CD4-positive, alpha-beta T cell treated with Interleukin-15 for 4 hours (primary cell): ENCODE measurements at regions not wholly inside any gene's neighbourhood (a gene's known extent, or its start where the extent isn't known, plus 50 kb on each side); places are given as distances from the start of the nearest gene placed in this dataset.

Source experiments
- DNase-seq: peaks from one replicate; pipeline ENCODE4 v3.0.0-alpha.2; 2020; ENCODE audit warnings: low spot score

DNA sequence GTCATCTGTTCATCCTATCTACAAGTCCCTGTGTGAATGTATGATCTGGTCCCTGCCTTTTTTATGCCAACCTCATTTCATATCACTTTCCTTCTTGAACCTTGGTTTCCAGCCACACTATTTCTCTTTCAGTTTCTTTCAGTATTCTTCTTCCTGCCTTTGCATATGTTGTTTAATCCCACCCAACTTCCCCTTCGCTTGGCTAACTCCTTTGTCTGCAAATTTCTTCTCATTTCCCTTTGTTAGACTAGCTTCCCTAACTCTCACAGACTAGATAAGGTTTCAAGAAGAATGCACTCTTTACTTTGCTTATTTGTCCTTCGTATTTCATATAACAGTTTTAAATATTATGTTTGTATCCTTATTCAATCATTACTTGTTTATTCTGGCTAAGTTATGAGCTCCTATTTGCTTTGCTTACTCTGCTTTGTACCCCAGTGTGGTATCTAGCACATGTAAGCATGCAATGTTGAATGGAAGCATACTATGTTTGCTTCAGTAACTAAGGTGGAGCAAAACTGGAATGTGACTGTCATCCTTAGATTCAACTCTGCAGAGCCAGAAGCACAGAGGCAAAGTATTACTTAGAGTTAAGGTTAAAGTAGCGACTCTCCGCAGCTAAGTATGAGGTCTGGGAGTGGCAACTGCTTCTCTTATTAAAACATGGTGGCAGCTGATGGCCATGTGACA is 681.3 kb downstream of the CPS1 start:
- DNase-seq: no peak

DNA sequence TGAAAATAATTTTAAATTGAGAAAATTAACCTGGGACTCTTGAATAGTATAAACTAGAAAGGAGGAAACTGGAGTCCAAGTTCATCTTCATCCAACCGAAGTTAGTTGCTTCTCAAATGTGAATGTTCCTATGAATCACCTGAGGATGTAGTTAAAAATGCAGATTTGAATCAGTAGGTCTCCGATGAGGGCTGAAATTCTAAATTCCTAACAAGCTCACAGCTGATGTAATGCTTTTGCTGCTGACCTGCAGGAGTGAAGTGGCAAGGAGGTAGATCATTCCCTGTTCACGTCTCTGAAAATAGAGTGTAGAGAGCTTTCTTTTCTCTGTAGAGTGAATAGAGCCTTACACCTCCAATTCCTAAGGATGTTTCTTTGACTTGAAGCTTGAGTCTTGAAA is 685.5 kb downstream of the CPS1 start:
- DNase-seq: no peak

DNA sequence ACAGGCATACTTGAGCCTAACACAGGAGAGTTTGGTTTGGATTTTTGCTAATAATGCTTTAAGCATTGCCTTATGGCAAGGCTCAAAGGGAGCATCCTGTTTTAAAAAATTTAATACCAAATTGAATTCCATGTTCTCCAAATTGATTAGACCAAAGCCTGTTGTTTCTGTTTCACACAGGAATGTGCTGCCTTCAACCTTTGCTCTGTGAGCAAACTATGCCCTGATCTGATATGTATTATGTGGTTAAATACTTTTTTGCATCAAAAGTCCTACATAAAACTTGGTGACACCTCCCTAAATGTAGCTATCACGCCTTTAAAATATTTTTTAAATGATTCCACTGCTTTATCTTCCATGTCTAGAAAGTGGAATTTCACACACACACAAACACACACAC is 691.4 kb downstream of the CPS1 start:
- DNase-seq: no peak

DNA sequence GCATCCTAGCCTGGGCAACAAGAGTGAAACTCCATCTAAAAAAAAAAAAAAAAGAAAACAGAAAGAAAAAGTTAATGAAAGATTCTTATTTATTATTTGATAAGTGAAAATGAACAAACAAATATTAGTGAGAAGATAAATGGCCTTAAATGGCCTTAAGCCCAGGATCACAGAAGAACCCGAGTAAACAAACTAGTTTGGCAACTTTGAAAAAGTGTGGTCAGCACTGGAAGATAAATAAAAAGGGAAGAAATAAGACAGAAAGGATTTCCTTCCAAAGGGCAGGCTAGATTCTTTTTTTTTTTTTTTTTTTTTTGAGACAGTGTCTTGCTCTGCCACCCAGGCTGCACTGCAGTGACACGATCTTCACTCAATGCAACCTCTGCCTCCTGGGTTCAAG is 692.4 kb downstream of the CPS1 start:
- no peak for DNase-seq

DNA sequence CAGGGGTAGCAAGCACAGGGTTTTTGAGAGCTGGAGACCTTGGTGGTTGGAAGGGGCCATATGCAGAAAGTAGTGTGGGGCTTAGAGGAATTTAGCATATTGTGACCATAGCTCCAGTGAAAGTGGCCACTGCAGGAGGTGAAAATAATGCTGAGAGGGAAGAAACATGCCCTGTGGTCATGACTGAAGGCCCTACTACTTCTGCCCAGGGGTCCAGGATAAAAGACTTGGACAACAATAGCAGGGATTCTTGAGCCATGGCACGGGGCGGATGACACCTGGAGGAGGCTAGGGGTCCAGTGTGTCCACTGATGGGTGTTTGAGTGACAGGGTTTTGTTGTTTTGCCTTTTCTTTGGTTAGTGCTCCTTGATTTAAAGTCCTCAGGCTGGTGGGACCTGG is 694.6 kb downstream of the CPS1 start:
- DNase-seq: no peak

DNA sequence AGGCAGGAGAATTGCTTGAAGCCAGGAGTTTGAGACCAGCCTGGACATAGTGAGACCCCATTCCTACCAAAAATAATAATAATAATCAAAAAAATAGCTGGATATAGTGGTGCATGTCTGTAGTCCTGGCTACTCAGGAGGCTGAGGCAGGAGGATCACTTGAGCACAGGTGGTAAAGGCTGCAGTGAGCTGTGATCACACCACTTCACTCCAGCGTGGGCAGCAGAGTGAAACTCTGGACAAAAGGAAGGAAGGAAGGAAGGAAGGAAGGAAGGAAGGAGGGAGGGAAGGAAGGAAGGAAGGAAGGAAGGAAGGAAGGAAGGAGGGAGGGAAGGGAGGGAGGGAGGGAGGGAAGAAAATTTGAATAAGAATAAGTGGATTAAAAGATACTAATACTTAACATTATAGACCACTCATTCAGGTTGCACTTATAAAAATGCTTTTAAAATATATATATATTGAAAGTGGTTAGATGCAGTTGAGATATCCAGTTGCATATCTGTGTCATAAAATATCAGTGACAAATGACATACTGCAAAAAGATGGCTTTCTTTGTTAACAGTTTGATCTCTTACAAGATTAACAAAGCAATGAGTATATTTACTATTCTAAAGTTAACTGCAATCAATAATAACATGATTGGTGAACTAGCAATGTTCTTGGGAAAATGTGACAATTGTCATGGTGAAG is 702.4 kb downstream of the CPS1 start:
- no peak for DNase-seq

DNA sequence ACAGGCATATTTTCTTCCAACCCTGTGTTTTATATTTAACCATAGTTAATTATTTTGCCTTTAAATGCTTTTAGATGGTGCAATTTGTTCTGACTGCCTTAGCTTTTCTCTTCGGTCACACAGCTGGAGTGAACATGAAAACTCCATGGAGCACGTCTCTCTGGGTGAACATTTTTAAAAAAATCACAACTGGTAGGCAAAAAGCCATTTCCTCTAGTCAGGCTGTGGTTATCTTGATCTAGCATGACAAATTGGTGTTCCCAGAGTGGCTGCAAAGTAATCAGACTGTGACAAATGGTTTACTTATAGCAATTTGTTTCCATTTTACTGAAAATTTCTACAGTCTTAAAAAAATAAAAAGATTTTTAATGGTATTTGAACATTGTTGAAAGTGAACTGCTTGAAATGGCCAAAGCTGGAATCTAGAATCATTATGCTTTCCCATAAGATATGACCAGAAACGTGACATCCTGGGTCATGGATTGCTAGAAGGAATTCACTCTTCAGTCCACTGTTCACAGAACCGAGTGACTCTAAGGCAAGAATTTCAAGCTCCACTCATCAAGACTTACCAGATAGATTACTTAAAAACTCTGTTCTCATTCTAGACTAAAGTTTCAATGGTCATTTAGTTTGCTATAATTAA is 703.6 kb downstream of the CPS1 start:
- no peak for DNase-seq

DNA sequence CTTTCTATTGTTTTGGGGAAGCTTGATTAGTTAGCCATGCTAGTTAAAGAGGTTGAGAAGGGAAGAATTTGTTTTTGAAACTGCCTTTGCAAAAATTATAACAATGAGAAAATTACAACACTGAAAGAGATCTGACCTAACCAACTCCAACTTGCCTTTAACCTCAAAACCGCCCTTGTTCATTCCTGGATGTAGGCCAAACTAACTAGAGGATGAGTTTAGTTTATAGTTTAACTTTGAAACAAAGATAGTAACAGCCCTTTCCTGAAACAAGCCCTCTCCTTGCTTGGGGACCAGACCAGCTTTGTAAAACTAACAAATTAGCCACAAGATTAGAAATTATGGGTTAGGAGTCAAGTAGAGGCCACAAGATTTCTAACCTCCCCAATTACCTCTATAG is 713.9 kb downstream of the CPS1 start:
- no peak for DNase-seq

DNA sequence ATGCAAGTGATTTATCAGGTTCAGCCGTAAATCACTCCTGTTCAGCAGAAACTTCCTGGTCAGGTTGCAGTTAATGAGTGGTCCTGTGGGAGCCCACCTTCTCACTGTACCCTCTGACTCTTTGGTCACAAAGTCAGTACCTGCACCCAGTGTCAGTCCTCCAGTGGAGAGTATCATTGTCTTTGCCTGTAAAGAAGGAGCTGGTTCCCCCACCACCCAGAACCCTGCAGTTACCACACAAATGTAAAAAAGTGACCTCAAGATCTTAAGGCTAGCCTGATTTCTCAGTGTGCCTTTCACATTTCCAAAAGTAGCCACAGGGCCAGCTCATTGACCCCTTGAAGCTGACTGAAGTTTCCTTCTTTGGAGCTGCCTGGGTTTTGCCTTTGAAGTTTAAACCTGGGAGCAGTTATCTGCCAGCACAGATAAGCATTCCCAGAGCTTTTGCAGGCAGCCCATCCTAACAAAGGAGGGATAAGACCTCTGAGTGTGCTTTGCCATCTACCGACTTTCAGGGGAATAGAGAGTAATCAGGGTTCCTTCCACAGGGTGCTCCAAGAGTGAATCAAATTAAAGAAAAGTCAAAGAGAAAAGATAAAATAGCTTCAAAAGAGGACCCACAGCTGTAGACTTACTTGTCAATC is 725.2 kb downstream of the CPS1 start:
- no peak for DNase-seq

DNA sequence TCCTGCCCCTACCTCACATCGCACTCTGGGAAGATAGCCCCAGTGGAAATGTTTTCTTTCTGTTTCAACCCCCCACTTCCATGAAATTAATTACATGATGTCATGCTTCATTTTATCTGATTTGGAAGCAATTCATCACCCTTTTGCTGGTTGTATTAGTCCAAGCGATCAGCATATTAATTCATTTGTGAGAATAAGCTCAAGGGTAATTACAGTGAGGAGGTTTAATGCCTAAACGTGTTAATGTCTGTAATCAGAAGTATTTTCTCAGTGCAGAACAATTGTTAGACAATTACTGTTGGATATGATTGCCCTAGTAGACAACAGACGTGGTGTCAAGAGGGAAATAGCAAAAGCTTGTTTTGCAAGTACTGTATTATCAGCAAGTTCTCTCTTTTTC is 746.3 kb downstream of the CPS1 start:
- DNase-seq: no peak

DNA sequence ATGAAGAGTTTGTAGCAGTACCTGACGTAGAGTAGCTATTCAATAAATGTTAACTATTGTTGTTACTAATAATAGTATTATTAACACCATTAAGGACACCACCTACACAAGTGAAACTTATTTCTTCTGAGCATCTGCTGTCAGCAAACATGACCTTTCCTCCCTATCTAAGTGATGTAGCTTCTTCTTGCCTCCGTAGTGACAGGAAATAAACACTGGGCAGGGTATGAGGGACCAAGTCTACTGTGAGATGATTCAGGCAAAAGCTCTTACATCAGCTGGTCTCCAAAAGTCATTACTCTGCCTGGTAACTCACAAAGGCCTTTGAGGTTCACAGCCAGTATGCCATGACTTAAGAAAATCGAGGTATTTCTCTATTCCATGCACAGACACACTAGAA is 750.5 kb downstream of the CPS1 start:
- no peak for DNase-seq
